ENCODE measurements at regions not wholly inside any gene's neighbourhood (a gene's known extent, or its start where the extent isn't known, plus 50 kb on each side); places are given as distances from the start of the nearest gene placed in this dataset.
A peak's percentile ranks its signal among the peaks of the same experiment; 100 is the strongest.

DNA sequence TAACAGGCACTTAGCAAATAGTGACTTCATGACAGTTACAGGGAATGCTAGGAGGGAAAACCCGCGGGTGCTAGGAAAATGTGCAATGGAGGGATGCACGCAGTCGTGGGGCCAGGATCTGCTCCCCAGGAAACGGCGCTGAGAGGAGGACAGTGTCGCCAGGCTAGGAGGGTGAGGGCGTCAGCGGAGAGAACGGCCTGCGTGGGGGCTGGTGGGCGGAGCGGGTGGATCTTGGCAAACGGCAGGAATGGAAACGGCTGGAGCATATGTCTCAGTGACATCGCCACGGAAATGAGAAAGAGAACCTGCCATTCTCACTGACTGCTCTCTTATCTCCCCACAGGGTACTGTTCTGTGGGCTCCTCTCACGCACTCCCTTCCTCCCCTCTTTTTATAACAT, 478.5 kb upstream of the ID2 start:
- peaks cover 5 to 11% of the 10 kb centered on the region in 2 donors for H3K9me3 ChIP-seq
- H3K27ac ChIP-seq, result no peak overlapping the region
- no peaks in the 10 kb centered on the region for H3K4me1 ChIP-seq
- no peaks in the 10 kb centered on the region for H3K27me3 ChIP-seq
- no peak overlapping the region for H3K4me3 ChIP-seq
- intact Hi-C loops (cut with DNase I; ENCODE audit: low total_unique reads) (no loop called here), in situ Hi-C loops (cut with MboI; ENCODE audit: low pct_ligation_motif_present in 1 of 4, low pct_unique_long_range_greater_than_20kb in 1 of 4, low sequenced_read_pairs in 3 of 4) (no loop called here)
- 80 to 84% methylated on average over 6 to 18 of the region's 18 CpGs for WGBS, 2 donors (ENCODE audit: low coverage in 1 of 2)
- no peak for DNase-seq
- H3K36me3 ChIP-seq, result no peaks in the 10 kb centered on the region
- TF ChIP-seq EP300 (IDR thresholded peaks at IDR 0.05; ENCODE audit: low read depth) (no peak), POLR2AphosphoS5 (IDR thresholded peaks at IDR 0.05) (no peak)

DNA sequence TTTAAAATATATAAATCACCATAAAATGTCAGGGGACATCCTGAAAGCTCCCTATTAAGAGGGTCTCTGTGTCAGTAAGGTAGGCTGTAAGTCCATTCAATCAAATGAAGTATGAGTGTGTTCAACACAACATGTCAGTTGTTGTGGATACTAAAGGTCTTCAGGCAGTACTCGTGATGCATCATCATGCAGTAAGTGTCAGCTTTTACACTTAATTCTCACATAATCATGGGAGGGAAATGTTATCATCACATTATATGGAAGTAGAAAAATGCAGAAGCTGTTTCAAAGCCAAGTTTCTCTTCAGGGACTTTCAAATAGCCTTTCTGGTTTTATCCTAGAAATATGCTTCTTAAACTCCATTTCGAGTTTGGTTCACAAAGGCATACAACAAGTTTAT, 477.1 kb upstream of the ID2 start:
- no peak for DNase-seq
- no peaks in the 10 kb centered on the region for H3K36me3 ChIP-seq
- no peak overlapping the region for H3K4me3 ChIP-seq
- intact Hi-C loops (cut with DNase I; ENCODE audit: low total_unique reads), result no loop called here
- H3K27ac ChIP-seq, result no peak overlapping the region
- in situ Hi-C loops (cut with MboI; ENCODE audit: low pct_ligation_motif_present in 1 of 4, low pct_unique_long_range_greater_than_20kb in 1 of 4, low sequenced_read_pairs in 3 of 4), result no loop called here
- WGBS, 2 donors (ENCODE audit: low coverage in 1 of 2), result 76 to 80% methylated on average over 2 of the region's 2 CpGs
- H3K27me3 ChIP-seq, result no peaks in the 10 kb centered on the region
- no peak for TF ChIP-seq POLR2AphosphoS5 (IDR thresholded peaks at IDR 0.05)
- H3K9me3 ChIP-seq, result peaks cover 5 to 11% of the 10 kb centered on the region in 2 donors
- H3K4me1 ChIP-seq, result no peaks in the 10 kb centered on the region

DNA sequence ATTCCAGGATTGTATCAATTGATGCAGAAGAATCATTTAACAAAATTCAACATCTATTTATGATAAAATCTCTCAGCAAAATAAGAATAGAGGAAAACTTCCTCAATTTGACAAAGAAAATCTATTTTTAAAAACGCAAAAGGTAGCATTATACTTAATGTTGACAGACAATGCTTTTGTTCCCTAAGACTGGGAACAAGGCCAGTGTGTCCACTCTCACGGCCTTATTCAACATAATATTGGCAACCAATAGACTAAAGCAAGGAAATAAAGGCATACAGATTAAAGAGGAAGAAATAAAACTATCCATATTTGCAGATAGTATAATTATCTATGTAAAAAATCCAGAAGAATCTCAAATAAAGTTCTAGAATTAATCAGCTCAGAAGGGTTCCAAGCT, 472.4 kb upstream of the ID2 start:
- H3K27me3 ChIP-seq, result no peaks in the 10 kb centered on the region
- in situ Hi-C loops (cut with MboI; ENCODE audit: low pct_ligation_motif_present in 1 of 4, low pct_unique_long_range_greater_than_20kb in 1 of 4, low sequenced_read_pairs in 3 of 4), result no loop called here
- peaks cover 5 to 11% of the 10 kb centered on the region in 2 donors for H3K9me3 ChIP-seq
- DNase-seq, result no peak
- H3K4me3 ChIP-seq, result no peak overlapping the region
- H3K27ac ChIP-seq, result no peak overlapping the region
- peaks cover 0 to 7% (median 0%) of the 10 kb centered on the region in 4 donors for H3K4me1 ChIP-seq
- 75 to 87% methylated on average over 2 of the region's 2 CpGs for WGBS, 2 donors (ENCODE audit: low coverage in 1 of 2)
- intact Hi-C loops (cut with DNase I; ENCODE audit: low total_unique reads), result no loop called here
- no peaks in the 10 kb centered on the region for H3K36me3 ChIP-seq
- no peak for TF ChIP-seq POLR2AphosphoS5 (IDR thresholded peaks at IDR 0.05)
- TF ChIP-seq, protein P1, sequence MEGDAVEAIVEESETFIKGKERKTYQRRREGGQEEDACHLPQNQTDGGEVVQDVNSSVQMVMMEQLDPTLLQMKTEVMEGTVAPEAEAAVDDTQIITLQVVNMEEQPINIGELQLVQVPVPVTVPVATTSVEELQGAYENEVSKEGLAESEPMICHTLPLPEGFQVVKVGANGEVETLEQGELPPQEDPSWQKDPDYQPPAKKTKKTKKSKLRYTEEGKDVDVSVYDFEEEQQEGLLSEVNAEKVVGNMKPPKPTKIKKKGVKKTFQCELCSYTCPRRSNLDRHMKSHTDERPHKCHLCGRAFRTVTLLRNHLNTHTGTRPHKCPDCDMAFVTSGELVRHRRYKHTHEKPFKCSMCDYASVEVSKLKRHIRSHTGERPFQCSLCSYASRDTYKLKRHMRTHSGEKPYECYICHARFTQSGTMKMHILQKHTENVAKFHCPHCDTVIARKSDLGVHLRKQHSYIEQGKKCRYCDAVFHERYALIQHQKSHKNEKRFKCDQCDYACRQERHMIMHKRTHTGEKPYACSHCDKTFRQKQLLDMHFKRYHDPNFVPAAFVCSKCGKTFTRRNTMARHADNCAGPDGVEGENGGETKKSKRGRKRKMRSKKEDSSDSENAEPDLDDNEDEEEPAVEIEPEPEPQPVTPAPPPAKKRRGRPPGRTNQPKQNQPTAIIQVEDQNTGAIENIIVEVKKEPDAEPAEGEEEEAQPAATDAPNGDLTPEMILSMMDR (IDR thresholded peaks at IDR 0.05), result no peak
- no peak for TF ChIP-seq EP300 (IDR thresholded peaks at IDR 0.05; ENCODE audit: low read depth)
- no peak for TF ChIP-seq POLR2A (IDR thresholded peaks at IDR 0.05)

DNA sequence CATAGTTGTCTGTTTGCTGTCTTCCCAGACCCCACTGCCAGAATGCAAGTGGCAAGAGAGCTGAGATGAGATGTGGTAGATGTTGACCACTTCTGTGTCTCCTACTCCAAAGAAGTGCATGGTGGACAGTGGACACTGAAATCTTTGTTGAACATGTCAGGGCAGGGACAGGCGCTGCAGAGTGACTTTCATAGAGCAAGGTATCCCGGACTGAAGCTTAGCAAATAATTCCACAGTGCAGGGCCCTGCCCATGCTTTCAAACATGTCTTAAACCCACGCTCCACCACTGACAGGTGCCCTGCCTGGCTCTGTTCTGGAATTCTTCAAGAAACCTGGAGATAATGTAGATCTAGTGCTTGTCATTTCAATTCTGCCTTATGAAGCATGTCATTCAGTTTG, 470.5 kb upstream of the ID2 start:
- 82% methylated on average over 3 of the region's 3 CpGs; no CpG with 5 or more reads in 1 of the 2 donors for WGBS, 2 donors (ENCODE audit: low coverage in 1 of 2)
- H3K27ac ChIP-seq, result no peak overlapping the region
- TF ChIP-seq POLR2AphosphoS5 (IDR thresholded peaks at IDR 0.05), result no peak
- no peak for TF ChIP-seq EP300 (IDR thresholded peaks at IDR 0.05; ENCODE audit: low read depth)
- TF ChIP-seq POLR2A (IDR thresholded peaks at IDR 0.05), result no peak
- TF ChIP-seq, protein P1 (IDR thresholded peaks at IDR 0.05), result no peak
- H3K9me3 ChIP-seq, result peaks cover 5 to 11% of the 10 kb centered on the region in 2 donors
- in situ Hi-C loops (cut with MboI; ENCODE audit: low pct_ligation_motif_present in 1 of 4, low pct_unique_long_range_greater_than_20kb in 1 of 4, low sequenced_read_pairs in 3 of 4) (no loop called here), intact Hi-C loops (cut with DNase I; ENCODE audit: low total_unique reads) (no loop called here)
- H3K36me3 ChIP-seq, result no peaks in the 10 kb centered on the region
- no peak overlapping the region for H3K4me3 ChIP-seq
- no peak for DNase-seq
- no peaks in the 10 kb centered on the region for H3K27me3 ChIP-seq
- peaks cover 0 to 7% (median 0%) of the 10 kb centered on the region in 4 donors for H3K4me1 ChIP-seq

DNA sequence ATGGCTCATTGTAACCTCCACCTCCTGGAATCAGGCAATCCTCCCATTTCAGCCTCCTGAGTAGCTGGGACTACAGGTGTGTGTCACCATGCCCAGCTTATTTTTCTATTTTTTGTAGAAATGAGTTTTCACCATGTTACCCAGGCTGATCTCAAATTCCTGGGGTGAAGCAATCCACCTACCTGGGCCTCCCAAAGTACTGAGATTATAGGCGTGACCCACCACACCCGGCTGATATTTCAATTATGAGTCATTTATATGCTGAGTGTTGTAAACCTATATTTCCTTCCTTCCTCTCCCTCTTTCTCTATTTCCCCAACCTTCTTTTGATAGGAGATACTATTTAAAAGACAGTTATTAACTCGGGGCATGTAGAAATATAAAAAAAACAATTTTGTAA, 469.6 kb upstream of the ID2 start:
- TF ChIP-seq, protein P1 (IDR thresholded peaks at IDR 0.05), result no peak
- TF ChIP-seq EP300 (IDR thresholded peaks at IDR 0.05; ENCODE audit: low read depth) (no peak), POLR2A (IDR thresholded peaks at IDR 0.05) (no peak), POLR2AphosphoS5 (IDR thresholded peaks at IDR 0.05) (no peak)
- H3K27ac ChIP-seq, result no peak overlapping the region
- intact Hi-C loops (cut with DNase I; ENCODE audit: low total_unique reads), result no loop called here
- H3K27me3 ChIP-seq, result no peaks in the 10 kb centered on the region
- H3K9me3 ChIP-seq, result peaks cover 5 to 6% of the 10 kb centered on the region in 2 donors
- H3K36me3 ChIP-seq, result no peaks in the 10 kb centered on the region
- 43 to 59% methylated on average over 3 of the region's 3 CpGs for WGBS, 2 donors (ENCODE audit: low coverage in 1 of 2)
- peaks cover 0 to 11% (median under 1%) of the 10 kb centered on the region in 4 donors for H3K4me1 ChIP-seq
- H3K4me3 ChIP-seq, result no peak overlapping the region
- peak; percentile 44 for DNase-seq
- in situ Hi-C loops (cut with MboI; ENCODE audit: low pct_ligation_motif_present in 1 of 4, low pct_unique_long_range_greater_than_20kb in 1 of 4, low sequenced_read_pairs in 3 of 4), result no loop called here
